ENCODE measurements at regions not wholly inside any gene's neighbourhood (a gene's known extent, or its start where the extent isn't known, plus 50 kb on each side); places are given as distances from the start of the nearest gene placed in this dataset.

GRCh38 chrX:20461576-20461975 is 194.9 kb upstream of the RPS6KA3 start:
- no peak for FAIRE-seq

GRCh38 chrX:20461002-20461401 is 194.3 kb upstream of the RPS6KA3 start:
- no peak for FAIRE-seq

- no peak for FAIRE-seq
Measured at GRCh38 chrX:20459410-20460350, 193.0 kb upstream of the RPS6KA3 start.

GRCh38 chrX:20456971-20457370 is 190.3 kb upstream of the RPS6KA3 start:
- no peak for FAIRE-seq

- FAIRE-seq = no peak
Measured at GRCh38 chrX:20455001-20455400, 188.3 kb upstream of the RPS6KA3 start.

GRCh38 chrX:20454117-20454516 is 187.4 kb upstream of the RPS6KA3 start:
- no peak for FAIRE-seq

- no peak for FAIRE-seq
Measured at GRCh38 chrX:20452487-20452886, 185.8 kb upstream of the RPS6KA3 start.

GRCh38 chrX:20451929-20452328 is 185.2 kb upstream of the RPS6KA3 start:
- FAIRE-seq = no peak

GRCh38 chrX:20445109-20445508 is 178.4 kb upstream of the RPS6KA3 start:
- no peak for FAIRE-seq

GRCh38 chrX:20442597-20442996 is 175.9 kb upstream of the RPS6KA3 start:
- no peak for FAIRE-seq

- no peak for FAIRE-seq
Measured at GRCh38 chrX:20441123-20441522, 174.4 kb upstream of the RPS6KA3 start.

- no peak for FAIRE-seq
Measured at GRCh38 chrX:20438871-20439526, 172.3 kb upstream of the RPS6KA3 start.

GRCh38 chrX:20437683-20438082 is 171.0 kb upstream of the RPS6KA3 start:
- no peak for FAIRE-seq

GRCh38 chrX:20435913-20436312 is 169.2 kb upstream of the RPS6KA3 start:
- no peak for FAIRE-seq

GRCh38 chrX:20434986-20435385 is 168.3 kb upstream of the RPS6KA3 start:
- FAIRE-seq = no peak

- FAIRE-seq = no peak
Measured at GRCh38 chrX:20433388-20433775, 166.7 kb upstream of the RPS6KA3 start.

GRCh38 chrX:20432746-20433387 is 166.2 kb upstream of the RPS6KA3 start:
- FAIRE-seq = no peak

GRCh38 chrX:20432048-20432447 is 165.3 kb upstream of the RPS6KA3 start:
- no peak for FAIRE-seq

GRCh38 chrX:20431486-20431885 is 164.8 kb upstream of the RPS6KA3 start:
- FAIRE-seq = no peak

GRCh38 chrX:20427173-20427770 is 160.6 kb upstream of the RPS6KA3 start:
- no peak for FAIRE-seq

- no peak for FAIRE-seq
Measured at GRCh38 chrX:20421697-20422096, 155.0 kb upstream of the RPS6KA3 start.

- FAIRE-seq = no peak
Measured at GRCh38 chrX:20421275-20421674, 154.6 kb upstream of the RPS6KA3 start.

- no peak for FAIRE-seq
Measured at GRCh38 chrX:20420058-20420457, 153.3 kb upstream of the RPS6KA3 start.
